GM12873 (cell line): ENCODE measurements at regions not wholly inside any gene's neighbourhood (a gene's known extent, or its start where the extent isn't known, plus 50 kb on each side); places are given as distances from the start of the nearest gene placed in this dataset.

Experiments
- CTCF ChIP-seq: IDR thresholded peaks from 2 replicates; pipeline ENCODE4 v1.5.1; 2012; ENCODE audit warnings: low read depth, mild to moderate bottlenecking, moderate library complexity, low read length, control low read depth; ENCODE audit not compliant: insufficient read depth; ENCODE audit errors: missing control alignments

GRCh38 chr6:33869826-33870423, 66.1 kb upstream of the MLN start:
- TF ChIP-seq CTCF = no peak

- TF ChIP-seq CTCF = no peak
Measured at GRCh38 chr6:33869121-33869520, 65.3 kb upstream of the MLN start.

- no peak for TF ChIP-seq CTCF
Measured at GRCh38 chr6:33868141-33868540, 64.3 kb upstream of the MLN start.

- no peak for TF ChIP-seq CTCF
Measured at GRCh38 chr6:33865478-33866077, 61.8 kb upstream of the MLN start.

- no peak for TF ChIP-seq CTCF
Measured at GRCh38 chr6:33863723-33864440, 60.1 kb upstream of the MLN start.

- TF ChIP-seq CTCF = no peak
Measured at GRCh38 chr6:33863084-33863483, 59.3 kb upstream of the MLN start.

GRCh38 chr6:33862536-33862935, 58.7 kb upstream of the MLN start:
- no peak for TF ChIP-seq CTCF
